ENCODE measurements at regions not wholly inside any gene's neighbourhood (a gene's known extent, or its start where the extent isn't known, plus 50 kb on each side); places are given as distances from the start of the nearest gene placed in this dataset.

DNA sequence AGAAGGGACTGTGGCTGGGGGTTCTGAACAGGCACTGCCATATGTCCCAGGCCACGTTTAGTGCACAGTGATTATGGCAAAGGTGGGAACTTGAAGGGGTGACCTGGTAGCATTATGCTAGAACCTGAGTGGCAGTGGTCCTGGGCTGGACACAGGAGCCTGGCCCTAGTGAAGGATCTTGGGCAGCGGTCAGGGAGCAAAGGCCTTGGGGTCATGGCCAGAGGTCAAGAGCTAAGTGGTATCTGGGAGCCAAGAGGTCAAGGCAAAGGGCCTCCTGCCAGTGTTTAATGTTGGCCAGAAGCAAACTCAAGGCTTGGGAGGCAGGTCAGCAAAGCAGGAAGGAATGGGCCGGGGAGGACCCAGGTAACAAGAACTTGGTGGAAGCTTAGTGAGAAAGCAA is 254.5 kb downstream of the CDH26 start:
- ChIA-PET POLR2A (interaction anchor here (0.8 kb wide), 1 partner anchor 273 kb away, joined by 3 read pairs; the partner anchor contains the start of genes FAM217B and PPP1R3D), CTCF (interaction anchor here (1.1 to 7.1 kb wide), 6 partner anchors 10 to 269 kb away, joined by 3 to 58 read pairs (median 12); no protein-coding TSS in a partner anchor)
- no peak for DNase-seq
- H3K4me1 ChIP-seq (ENCODE audit: control extremely low read depth in 1 of 4, control insufficient read depth in 4 of 4, insufficient read depth in 4 of 4, low read length in 3 of 4), result peaks cover 9 to 45% (median 15%) of the 10 kb centered on the region in 4 experiments
- H3K27ac ChIP-seq (ENCODE audit: insufficient read depth in 1 of 2, low read depth in 1 of 2, low read length in 2 of 2, poor library complexity in 1 of 2, severe bottlenecking in 2 of 2), result no peak overlapping the region
- no peaks in the 10 kb centered on the region for H3K36me3 ChIP-seq (ENCODE audit: control insufficient read depth in 4 of 4, insufficient read depth in 4 of 4, low read length in 3 of 4)
- no peaks in the 10 kb centered on the region for H3K27me3 ChIP-seq (replicated peaks in 2 of 5; ENCODE audit: control insufficient read depth in 4 of 5, insufficient read depth in 5 of 5, low read length in 4 of 5)
- H3K9me3 ChIP-seq (ENCODE audit: control extremely low read depth in 1 of 5, control insufficient read depth in 4 of 5, insufficient read depth in 2 of 5, low read depth in 1 of 5, low read length in 4 of 5), result no peaks in the 10 kb centered on the region
- 93% methylated on average over 3 of the region's 3 CpGs for WGBS (ENCODE audit: insufficient coverage)
- no peak overlapping the region for H3K4me3 ChIP-seq (ENCODE audit: control insufficient read depth in 1 of 7, extremely low read depth in 1 of 7, insufficient read depth in 4 of 7, low read depth in 2 of 7, low read length in 6 of 7)

DNA sequence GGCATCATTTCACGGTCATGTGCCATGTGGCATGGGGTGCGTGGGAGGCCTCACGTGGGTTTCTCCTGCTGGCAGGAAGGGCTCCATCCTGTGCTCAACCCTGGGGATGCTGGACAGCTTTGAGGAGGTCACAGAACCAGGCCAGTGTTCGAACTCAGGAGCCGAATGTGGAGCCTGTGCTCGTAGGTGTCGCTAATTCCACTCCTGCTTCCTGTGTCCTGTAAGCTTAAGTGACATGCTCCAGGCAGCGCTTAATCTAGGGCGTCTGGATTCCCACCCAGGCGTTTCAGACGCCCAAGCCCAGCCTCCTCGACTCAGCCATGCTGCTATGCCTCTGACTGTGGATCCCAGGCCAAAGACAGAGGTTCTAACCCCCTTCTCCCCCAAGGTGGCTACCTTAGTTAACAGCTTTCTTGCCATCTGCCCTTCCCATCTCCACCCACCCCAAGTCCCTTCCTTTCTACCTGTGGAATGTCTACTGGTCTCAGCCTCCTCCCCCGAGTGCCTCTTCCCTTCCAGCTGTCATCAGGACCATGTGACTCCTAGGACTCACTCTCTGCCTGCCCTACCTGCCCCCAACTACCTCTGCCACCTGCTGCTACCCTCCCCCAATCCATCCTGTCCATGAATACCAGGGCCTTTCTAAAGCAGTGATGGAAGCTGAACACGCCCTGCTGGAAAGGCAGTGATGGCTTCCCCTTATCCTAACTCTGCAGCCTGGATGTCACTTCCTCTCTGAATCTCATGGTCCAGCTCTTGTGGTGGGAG is 255.1 kb downstream of the CDH26 start:
- Histone ChIP-seq H3K27ac (ENCODE audit: insufficient read depth in 1 of 2, low read depth in 1 of 2, low read length in 2 of 2, poor library complexity in 1 of 2, severe bottlenecking in 2 of 2) (no peak overlapping the region), H3K4me1 (ENCODE audit: control extremely low read depth in 1 of 4, control insufficient read depth in 4 of 4, insufficient read depth in 4 of 4, low read length in 3 of 4) (peaks cover 9 to 39% (median 15%) of the 10 kb centered on the region in 4 experiments), H3K4me3 (ENCODE audit: control insufficient read depth in 1 of 7, extremely low read depth in 1 of 7, insufficient read depth in 4 of 7, low read depth in 2 of 7, low read length in 6 of 7) (no peak overlapping the region), H3K27me3 (replicated peaks in 2 of 5; ENCODE audit: control insufficient read depth in 4 of 5, insufficient read depth in 5 of 5, low read length in 4 of 5) (no peaks in the 10 kb centered on the region), H3K36me3 (ENCODE audit: control insufficient read depth in 4 of 4, insufficient read depth in 4 of 4, low read length in 3 of 4) (no peaks in the 10 kb centered on the region), H3K9me3 (ENCODE audit: control extremely low read depth in 1 of 5, control insufficient read depth in 4 of 5, insufficient read depth in 2 of 5, low read depth in 1 of 5, low read length in 4 of 5) (no peaks in the 10 kb centered on the region)
- 93% methylated on average over 14 of the region's 14 CpGs for WGBS (ENCODE audit: insufficient coverage)
- POLR2A ChIA-PET, result interaction anchor here (0.8 kb wide), 1 partner anchor 273 kb away, joined by 3 read pairs; the partner anchor contains the start of genes FAM217B and PPP1R3D
- CTCF ChIA-PET, result interaction anchor here (0.7 to 3.9 kb wide), 7 partner anchors 9 to 278 kb away, joined by 3 to 32 read pairs (median 4); no protein-coding TSS in a partner anchor
- no peak for DNase-seq

DNA sequence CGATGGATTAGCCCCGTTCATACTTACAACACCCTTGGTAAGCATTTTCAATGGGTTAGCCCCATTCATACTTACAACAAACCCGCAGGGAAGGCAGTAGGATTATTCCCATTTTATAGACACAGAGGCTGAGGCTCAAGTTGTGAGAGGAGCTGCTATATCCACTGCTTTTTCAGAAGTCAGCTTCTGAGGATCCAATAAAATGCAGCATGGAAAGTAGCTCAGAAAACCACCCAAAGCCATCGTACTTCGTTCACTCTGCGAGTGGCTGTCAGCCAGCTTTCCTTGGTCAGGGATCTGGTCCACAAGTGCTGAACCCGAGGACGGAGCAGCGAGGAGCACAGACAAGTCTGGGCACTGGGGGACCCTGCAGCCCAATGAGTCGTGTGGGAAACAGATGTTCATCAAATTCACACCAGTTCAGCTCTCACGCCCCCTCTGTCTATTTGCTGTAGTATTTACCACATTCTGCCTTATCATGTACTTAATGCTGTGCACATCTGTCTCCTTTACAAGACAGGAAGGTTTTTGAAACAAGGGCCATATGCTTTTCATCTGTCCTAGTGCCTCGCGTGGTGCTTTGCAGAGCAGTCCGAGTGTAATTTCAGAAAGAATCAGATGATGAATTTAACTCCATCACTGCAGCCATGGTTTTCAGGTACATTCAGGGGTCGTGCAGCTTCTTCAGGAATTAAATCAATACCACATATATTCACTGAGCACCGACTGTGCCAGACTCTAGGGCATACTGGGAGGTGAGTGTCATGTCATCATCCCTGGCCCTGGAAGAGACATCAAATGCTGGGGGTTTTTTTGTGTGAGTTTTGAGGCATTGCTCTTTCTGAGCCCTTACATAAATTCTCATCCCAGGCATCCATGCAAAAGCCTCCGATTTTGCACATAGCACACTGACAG is 256.9 kb downstream of the CDH26 start:
- Histone ChIP-seq H3K27ac (ENCODE audit: insufficient read depth in 1 of 2, low read depth in 1 of 2, low read length in 2 of 2, poor library complexity in 1 of 2, severe bottlenecking in 2 of 2) (no peak overlapping the region), H3K27me3 (replicated peaks in 2 of 5; ENCODE audit: control insufficient read depth in 4 of 5, insufficient read depth in 5 of 5, low read length in 4 of 5) (no peaks in the 10 kb centered on the region), H3K36me3 (ENCODE audit: control insufficient read depth in 4 of 4, insufficient read depth in 4 of 4, low read length in 3 of 4) (no peaks in the 10 kb centered on the region), H3K4me1 (ENCODE audit: control extremely low read depth in 1 of 4, control insufficient read depth in 4 of 4, insufficient read depth in 4 of 4, low read length in 3 of 4) (peaks cover 0 to 21% (median 3%) of the 10 kb centered on the region in 4 experiments), H3K4me3 (ENCODE audit: control insufficient read depth in 1 of 7, extremely low read depth in 1 of 7, insufficient read depth in 4 of 7, low read depth in 2 of 7, low read length in 6 of 7) (no peak overlapping the region), H3K9me3 (ENCODE audit: control extremely low read depth in 1 of 5, control insufficient read depth in 4 of 5, insufficient read depth in 2 of 5, low read depth in 1 of 5, low read length in 4 of 5) (no peaks in the 10 kb centered on the region)
- ChIA-PET POLR2A (no interaction called here), CTCF (interaction anchor here (0.7 to 2.2 kb wide), 6 partner anchors 8 to 158 kb away, joined by 3 to 10 read pairs (median 4); no protein-coding TSS in a partner anchor)
- peak; percentile 44 to 90 (median 79) for DNase-seq
- WGBS (ENCODE audit: insufficient coverage), result 56% methylated on average over 13 of the region's 17 CpGs

DNA sequence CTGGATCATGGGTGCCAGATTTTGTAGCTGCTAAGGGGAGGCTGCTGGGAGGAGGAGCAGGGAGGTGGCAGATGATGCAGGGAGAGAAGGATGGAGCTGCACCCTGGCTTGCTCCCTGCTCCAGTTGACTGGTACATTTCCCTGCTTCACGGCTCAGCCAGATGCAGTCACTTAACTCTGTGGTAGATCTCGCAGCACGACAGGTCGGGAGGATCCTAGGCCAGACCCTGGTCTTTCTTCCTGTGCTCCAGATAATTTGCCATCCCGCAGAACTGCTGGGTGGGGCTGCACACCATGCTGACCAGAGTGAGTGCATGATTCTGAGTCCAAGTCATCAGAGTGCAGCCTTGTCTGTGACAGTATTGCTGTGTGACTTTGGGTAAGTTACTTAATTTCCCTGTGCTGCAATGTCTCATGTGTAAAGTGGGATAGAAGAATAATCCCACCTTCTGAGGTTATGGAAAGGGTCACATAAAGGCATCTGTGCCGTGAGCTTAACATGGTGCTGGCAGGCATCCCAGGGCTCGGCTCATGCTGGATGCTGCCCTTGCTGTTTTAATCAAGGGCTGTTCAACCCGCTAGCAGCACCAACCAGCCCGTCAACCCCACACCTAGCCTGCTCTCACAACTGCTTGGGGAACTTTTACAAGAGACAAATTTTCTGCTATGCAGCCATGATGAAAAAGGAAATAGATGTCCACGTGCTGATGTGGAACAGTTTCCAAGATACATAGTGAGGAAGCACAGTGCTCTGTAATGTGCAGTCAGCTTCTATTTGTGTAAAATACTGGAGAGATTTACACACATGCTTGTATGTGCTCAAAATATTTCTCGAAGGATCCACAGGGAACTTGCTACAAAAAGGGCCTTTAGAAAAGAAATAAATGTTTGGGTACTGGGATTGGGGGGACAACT is 257.9 kb downstream of the CDH26 start:
- no peak for DNase-seq
- H3K4me3 ChIP-seq (ENCODE audit: control insufficient read depth in 1 of 7, extremely low read depth in 1 of 7, insufficient read depth in 4 of 7, low read depth in 2 of 7, low read length in 6 of 7), result no peak overlapping the region
- H3K36me3 ChIP-seq (ENCODE audit: control insufficient read depth in 4 of 4, insufficient read depth in 4 of 4, low read length in 3 of 4), result no peaks in the 10 kb centered on the region
- peaks cover 0 to 14% (median 1%) of the 10 kb centered on the region in 4 experiments for H3K4me1 ChIP-seq (ENCODE audit: control extremely low read depth in 1 of 4, control insufficient read depth in 4 of 4, insufficient read depth in 4 of 4, low read length in 3 of 4)
- no peaks in the 10 kb centered on the region for H3K27me3 ChIP-seq (replicated peaks in 2 of 5; ENCODE audit: control insufficient read depth in 4 of 5, insufficient read depth in 5 of 5, low read length in 4 of 5)
- ChIA-PET POLR2A (no interaction called here), CTCF (interaction anchor here (0.9 kb wide), 1 partner anchor 78 kb away, joined by 5 read pairs; no protein-coding TSS in a partner anchor)
- no peaks in the 10 kb centered on the region for H3K9me3 ChIP-seq (ENCODE audit: control extremely low read depth in 1 of 5, control insufficient read depth in 4 of 5, insufficient read depth in 2 of 5, low read depth in 1 of 5, low read length in 4 of 5)
- WGBS (ENCODE audit: insufficient coverage), result 81% methylated on average over 8 of the region's 11 CpGs
- no peak overlapping the region for H3K27ac ChIP-seq (ENCODE audit: insufficient read depth in 1 of 2, low read depth in 1 of 2, low read length in 2 of 2, poor library complexity in 1 of 2, severe bottlenecking in 2 of 2)

DNA sequence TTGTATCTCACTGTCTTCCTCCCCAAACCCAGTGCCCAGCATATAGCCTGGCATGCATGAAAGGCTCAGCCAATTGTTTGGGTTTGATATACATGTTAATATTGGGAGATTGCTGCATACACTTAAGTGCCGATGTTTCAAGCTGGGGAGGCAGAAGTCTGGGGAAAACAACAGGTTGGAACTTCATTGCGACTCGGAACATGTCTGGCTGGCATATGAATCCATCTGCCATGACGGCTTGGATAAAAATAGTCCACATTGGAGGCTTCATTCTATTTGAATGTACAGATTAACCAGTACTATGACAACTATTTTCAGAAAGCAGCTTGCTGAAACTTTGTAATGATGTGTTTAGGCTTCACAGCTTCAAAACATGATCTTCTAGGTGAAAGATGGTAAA is 261.0 kb downstream of the CDH26 start:
- H3K27ac ChIP-seq (ENCODE audit: insufficient read depth in 1 of 2, low read depth in 1 of 2, low read length in 2 of 2, poor library complexity in 1 of 2, severe bottlenecking in 2 of 2), result no peak overlapping the region
- ChIA-PET POLR2A (no interaction called here), CTCF (interaction anchor here (0.9 to 1.3 kb wide), 2 partner anchors 15 to 43 kb away, joined by 4 read pairs; no protein-coding TSS in a partner anchor)
- no peak for DNase-seq
- 100% methylated on average over 3 of the region's 4 CpGs for WGBS (ENCODE audit: insufficient coverage)
- H3K4me1 ChIP-seq (ENCODE audit: control extremely low read depth in 1 of 4, control insufficient read depth in 4 of 4, insufficient read depth in 4 of 4, low read length in 3 of 4), result peaks cover 0 to 11% (median 0%) of the 10 kb centered on the region in 4 experiments
- H3K27me3 ChIP-seq (replicated peaks in 2 of 5; ENCODE audit: control insufficient read depth in 4 of 5, insufficient read depth in 5 of 5, low read length in 4 of 5), result no peaks in the 10 kb centered on the region
- H3K36me3 ChIP-seq (ENCODE audit: control insufficient read depth in 4 of 4, insufficient read depth in 4 of 4, low read length in 3 of 4), result no peaks in the 10 kb centered on the region
- H3K4me3 ChIP-seq (ENCODE audit: control insufficient read depth in 1 of 7, extremely low read depth in 1 of 7, insufficient read depth in 4 of 7, low read depth in 2 of 7, low read length in 6 of 7), result no peak overlapping the region
- no peaks in the 10 kb centered on the region for H3K9me3 ChIP-seq (ENCODE audit: control extremely low read depth in 1 of 5, control insufficient read depth in 4 of 5, insufficient read depth in 2 of 5, low read depth in 1 of 5, low read length in 4 of 5)

DNA sequence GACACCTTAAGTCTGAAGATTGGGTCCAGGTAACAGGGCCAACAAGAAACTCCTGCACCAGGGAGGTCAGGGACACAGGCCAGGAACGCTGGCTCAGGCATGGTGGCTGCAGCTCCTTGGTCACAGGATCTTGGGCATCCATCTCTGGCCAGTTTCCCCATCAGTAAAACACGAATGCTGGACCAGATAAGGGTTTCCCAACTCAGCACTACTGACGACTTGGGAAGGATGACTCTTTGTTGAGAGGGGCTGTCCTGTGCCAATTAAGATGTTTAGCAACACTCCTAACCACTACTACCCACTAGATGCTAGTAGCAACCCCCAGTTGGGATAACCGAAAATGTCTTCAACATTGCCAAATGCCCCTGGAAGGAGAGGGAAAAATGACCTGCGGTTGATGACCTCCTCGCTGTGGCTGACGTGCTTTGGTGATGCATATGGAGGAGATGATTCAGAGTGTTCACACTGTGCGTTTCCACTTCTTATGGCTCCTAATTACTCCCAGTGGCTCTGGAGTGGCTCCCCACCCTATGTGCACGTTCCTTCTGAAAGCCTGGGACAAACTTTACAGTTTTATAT is 261.9 kb downstream of the CDH26 start:
- Histone ChIP-seq H3K9me3 (ENCODE audit: control extremely low read depth in 1 of 5, control insufficient read depth in 4 of 5, insufficient read depth in 2 of 5, low read depth in 1 of 5, low read length in 4 of 5) (no peaks in the 10 kb centered on the region), H3K36me3 (ENCODE audit: control insufficient read depth in 4 of 4, insufficient read depth in 4 of 4, low read length in 3 of 4) (no peaks in the 10 kb centered on the region), H3K27me3 (replicated peaks in 2 of 5; ENCODE audit: control insufficient read depth in 4 of 5, insufficient read depth in 5 of 5, low read length in 4 of 5) (no peaks in the 10 kb centered on the region), H3K4me3 (ENCODE audit: control insufficient read depth in 1 of 7, extremely low read depth in 1 of 7, insufficient read depth in 4 of 7, low read depth in 2 of 7, low read length in 6 of 7) (no peak overlapping the region), H3K4me1 (ENCODE audit: control extremely low read depth in 1 of 4, control insufficient read depth in 4 of 4, insufficient read depth in 4 of 4, low read length in 3 of 4) (peaks cover 0 to 7% (median 0%) of the 10 kb centered on the region in 4 experiments), H3K27ac (ENCODE audit: insufficient read depth in 1 of 2, low read depth in 1 of 2, low read length in 2 of 2, poor library complexity in 1 of 2, severe bottlenecking in 2 of 2) (no peak overlapping the region)
- POLR2A ChIA-PET, result no interaction called here
- CTCF ChIA-PET, result interaction anchor here (1.3 kb wide), 1 partner anchor 15 kb away, joined by 4 read pairs; no protein-coding TSS in a partner anchor
- DNase-seq, result no peak
- 95% methylated on average over 8 of the region's 9 CpGs for WGBS (ENCODE audit: insufficient coverage)

All from common myeloid progenitor, CD34-positive (primary cell).